IPS-20b (cell line): ENCODE measurements at regions not wholly inside any gene's neighbourhood (a gene's known extent, or its start where the extent isn't known, plus 50 kb on each side); places are given as distances from the start of the nearest gene placed in this dataset.

Experiments
- H3K27ac ChIP-seq: one replicate; pipeline ENCODE4 v1.5.1; 2013; ENCODE audit warnings: low read length
- H3K27me3 ChIP-seq: 2 replicates; pipeline ENCODE4 v1.6.1; 2013; ENCODE audit warnings: mild to moderate bottlenecking, low read length, inconsistent platforms; ENCODE audit not compliant: insufficient read depth
- H3K36me3 ChIP-seq: 2 replicates; pipeline ENCODE4 v1.6.1; 2013; ENCODE audit warnings: low read depth, mild to moderate bottlenecking, inconsistent platforms, low read length, moderate library complexity; ENCODE audit not compliant: insufficient read depth
- H3K4me1 ChIP-seq: 2 replicates; pipeline ENCODE4 v1.6.1; 2013; ENCODE audit warnings: mild to moderate bottlenecking, control low read depth, inconsistent platforms, low read length, moderate library complexity; ENCODE audit not compliant: insufficient read depth
- H3K4me3 ChIP-seq: 2 replicates; pipeline ENCODE4 v1.5.1; 2013; ENCODE audit warnings: mild to moderate bottlenecking, low read length, inconsistent platforms
- H3K9ac ChIP-seq: 2 replicates; pipeline ENCODE4 v1.6.1; 2013; ENCODE audit warnings: low read depth, mild to moderate bottlenecking, inconsistent platforms, low read length, moderate library complexity
- H3K9me3 ChIP-seq: 2 replicates; pipeline ENCODE4 v1.6.1; 2013; ENCODE audit warnings: mild to moderate bottlenecking, low read depth, low read length, inconsistent platforms; ENCODE audit not compliant: insufficient read depth

- Histone ChIP-seq H3K36me3 (no peaks in the 10 kb centered on the region), H3K4me1 (no peaks in the 10 kb centered on the region), H3K27ac (no peak overlapping the region)
These were observed 380.8 kb upstream of the ANXA10 start for GRCh38 chr4:167711517-167711916.

GRCh38 chr4:167713756-167714155 lies 378.6 kb upstream of the ANXA10 start:
- H3K36me3 ChIP-seq = no peaks in the 10 kb centered on the region
- H3K27me3 ChIP-seq = no peaks in the 10 kb centered on the region
- H3K9me3 ChIP-seq = no peaks in the 10 kb centered on the region
- H3K4me1 ChIP-seq = no peaks in the 10 kb centered on the region
- H3K27ac ChIP-seq = no peak overlapping the region
- H3K4me3 ChIP-seq = no peak overlapping the region
- no peak overlapping the region for H3K9ac ChIP-seq

More at GRCh38 chr4:167711517-167711916, 380.8 kb upstream of the ANXA10 start:
- no peaks in the 10 kb centered on the region for H3K27me3 ChIP-seq
- H3K9ac ChIP-seq = no peak overlapping the region
- no peak overlapping the region for H3K4me3 ChIP-seq
- H3K9me3 ChIP-seq = no peaks in the 10 kb centered on the region

- H3K36me3 ChIP-seq = no peaks in the 10 kb centered on the region
- no peaks in the 10 kb centered on the region for H3K4me1 ChIP-seq
- no peak overlapping the region for H3K9ac ChIP-seq
- no peak overlapping the region for H3K4me3 ChIP-seq
- H3K27me3 ChIP-seq = no peaks in the 10 kb centered on the region
- H3K9me3 ChIP-seq = no peaks in the 10 kb centered on the region
- no peak overlapping the region for H3K27ac ChIP-seq
These were observed 377.2 kb upstream of the ANXA10 start for GRCh38 chr4:167715176-167715575.

- no peak overlapping the region for H3K9ac ChIP-seq
- no peak overlapping the region for H3K27ac ChIP-seq
- no peaks in the 10 kb centered on the region for H3K36me3 ChIP-seq
- no peaks in the 10 kb centered on the region for H3K4me1 ChIP-seq
- no peaks in the 10 kb centered on the region for H3K9me3 ChIP-seq
- no peak overlapping the region for H3K4me3 ChIP-seq
- no peaks in the 10 kb centered on the region for H3K27me3 ChIP-seq
These were observed 374.8 kb upstream of the ANXA10 start for GRCh38 chr4:167717495-167717894.

- Histone ChIP-seq H3K27ac (no peak overlapping the region), H3K4me1 (no peaks in the 10 kb centered on the region), H3K4me3 (no peak overlapping the region), H3K36me3 (no peaks in the 10 kb centered on the region), H3K9me3 (no peaks in the 10 kb centered on the region), H3K9ac (no peak overlapping the region), H3K27me3 (no peaks in the 10 kb centered on the region)
These were observed 370.5 kb upstream of the ANXA10 start for GRCh38 chr4:167721617-167722486.

GRCh38 chr4:167722487-167722808 lies 369.9 kb upstream of the ANXA10 start:
- no peaks in the 10 kb centered on the region for H3K4me1 ChIP-seq
- H3K4me3 ChIP-seq = no peak overlapping the region
- H3K36me3 ChIP-seq = no peaks in the 10 kb centered on the region
- H3K9me3 ChIP-seq = no peaks in the 10 kb centered on the region
- no peaks in the 10 kb centered on the region for H3K27me3 ChIP-seq
- H3K9ac ChIP-seq = no peak overlapping the region
- no peak overlapping the region for H3K27ac ChIP-seq

GRCh38 chr4:167724941-167725340 lies 367.4 kb upstream of the ANXA10 start:
- Histone ChIP-seq H3K27me3 (no peaks in the 10 kb centered on the region), H3K9me3 (peaks cover 13% of the 10 kb centered on the region; the same call in 1 of the 2 replicates), H3K4me1 (no peaks in the 10 kb centered on the region), H3K36me3 (no peaks in the 10 kb centered on the region), H3K9ac (no peak overlapping the region), H3K4me3 (no peak overlapping the region), H3K27ac (no peak overlapping the region)

GRCh38 chr4:167730769-167731168 lies 361.6 kb upstream of the ANXA10 start:
- peaks cover 41% of the 10 kb centered on the region for H3K9me3 ChIP-seq
- no peak overlapping the region for H3K9ac ChIP-seq
- H3K4me3 ChIP-seq = no peak overlapping the region
- no peak overlapping the region for H3K27ac ChIP-seq
- H3K27me3 ChIP-seq = no peaks in the 10 kb centered on the region
- H3K36me3 ChIP-seq = no peaks in the 10 kb centered on the region
- no peaks in the 10 kb centered on the region for H3K4me1 ChIP-seq

GRCh38 chr4:167745024-167745687 lies 347.2 kb upstream of the ANXA10 start:
- no peaks in the 10 kb centered on the region for H3K27me3 ChIP-seq
- no peaks in the 10 kb centered on the region for H3K9me3 ChIP-seq
- H3K4me3 ChIP-seq = no peak overlapping the region
- no peak overlapping the region for H3K27ac ChIP-seq
- H3K9ac ChIP-seq = no peak overlapping the region
- no peaks in the 10 kb centered on the region for H3K36me3 ChIP-seq
- H3K4me1 ChIP-seq = no peaks in the 10 kb centered on the region

- H3K9me3 ChIP-seq = peaks cover 22% of the 10 kb centered on the region
- no peaks in the 10 kb centered on the region for H3K4me1 ChIP-seq
- H3K4me3 ChIP-seq = no peak overlapping the region
- no peaks in the 10 kb centered on the region for H3K36me3 ChIP-seq
- H3K27me3 ChIP-seq = no peaks in the 10 kb centered on the region
- no peak overlapping the region for H3K9ac ChIP-seq
- no peak overlapping the region for H3K27ac ChIP-seq
These were observed 325.1 kb upstream of the ANXA10 start for GRCh38 chr4:167767281-167767680.

GRCh38 chr4:167774646-167775045 lies 317.7 kb upstream of the ANXA10 start:
- no peaks in the 10 kb centered on the region for H3K27me3 ChIP-seq
- no peak overlapping the region for H3K9ac ChIP-seq
- no peaks in the 10 kb centered on the region for H3K36me3 ChIP-seq
- H3K4me1 ChIP-seq = no peaks in the 10 kb centered on the region
- no peak overlapping the region for H3K27ac ChIP-seq
- H3K9me3 ChIP-seq = no peaks in the 10 kb centered on the region
- H3K4me3 ChIP-seq = no peak overlapping the region

GRCh38 chr4:167775375-167775774 lies 317.0 kb upstream of the ANXA10 start:
- Histone ChIP-seq H3K4me1 (no peaks in the 10 kb centered on the region), H3K9ac (no peak overlapping the region), H3K4me3 (no peak overlapping the region), H3K27me3 (no peaks in the 10 kb centered on the region), H3K9me3 (no peaks in the 10 kb centered on the region), H3K36me3 (no peaks in the 10 kb centered on the region), H3K27ac (no peak overlapping the region)
